Endodermal cell (in vitro differentiated cells): ENCODE measurements at regions not wholly inside any gene's neighbourhood (a gene's known extent, or its start where the extent isn't known, plus 50 kb on each side); places are given as distances from the start of the nearest gene placed in this dataset.

Source experiments
- DNase-seq: peaks from one replicate; pipeline ENCODE4 v3.0.0-alpha.2; 2017
- H3K27ac ChIP-seq: 2 replicates; pipeline ENCODE4 v1.5.1; 2013; ENCODE audit warnings: mild to moderate bottlenecking, low read depth, low read length, moderate library complexity
- H3K27me3 ChIP-seq: 2 replicates; pipeline ENCODE4 v1.6.1; 2013; ENCODE audit warnings: mild to moderate bottlenecking, low read length, moderate library complexity; ENCODE audit not compliant: insufficient read depth, control insufficient read depth, poor library complexity, severe bottlenecking
- H3K36me3 ChIP-seq: 2 replicates; pipeline ENCODE4 v1.7.0; 2013; ENCODE audit warnings: mild to moderate bottlenecking, low read length, moderate library complexity; ENCODE audit not compliant: control insufficient read depth, insufficient read depth
- H3K4me1 ChIP-seq: one replicate; pipeline ENCODE4 v1.7.0; 2013; ENCODE audit warnings: low read length; ENCODE audit not compliant: control insufficient read depth, insufficient read depth
- H3K4me3 ChIP-seq: 2 replicates; pipeline ENCODE4 v1.5.1; 2013; ENCODE audit warnings: mild to moderate bottlenecking, low read length, moderate library complexity
- H3K9ac ChIP-seq: 2 replicates; pipeline ENCODE4 v1.6.1; 2013; ENCODE audit warnings: mild to moderate bottlenecking, low read length, moderate library complexity; ENCODE audit not compliant: poor library complexity, severe bottlenecking; ENCODE audit errors: extremely low read depth
- H3K9me3 ChIP-seq: 2 replicates; pipeline ENCODE4 v1.6.1; 2013; ENCODE audit warnings: mild to moderate bottlenecking, low read length, moderate library complexity; ENCODE audit not compliant: control insufficient read depth
- H3K27ac Mint-ChIP-seq: 2 replicates; pipeline ENCODE4 v1.8.0; 2020; ENCODE audit warnings: mixed read lengths
- H3K27me3 Mint-ChIP-seq: 2 replicates; pipeline ENCODE4 v1.8.0; 2021; ENCODE audit warnings: mild to moderate bottlenecking, mixed read lengths; ENCODE audit not compliant: insufficient read depth
- H3K36me3 Mint-ChIP-seq: 2 replicates; pipeline ENCODE4 v1.8.0; 2020; ENCODE audit warnings: low read depth, mixed read lengths
- H3K4me1 Mint-ChIP-seq: 2 replicates; pipeline ENCODE4 v1.8.0; 2020; ENCODE audit warnings: mixed read lengths
- H3K4me3 Mint-ChIP-seq: 2 replicates; pipeline ENCODE4 v1.8.0; 2020; ENCODE audit warnings: mild to moderate bottlenecking, moderate library complexity, mixed read lengths
- H3K9me3 Mint-ChIP-seq: 2 replicates; pipeline ENCODE4 v1.8.0; 2020; ENCODE audit warnings: mild to moderate bottlenecking, mixed read lengths
- CTCF ChIP-seq: fragments of 200-600 bp; sonication (generic); conservative IDR thresholded peaks from 2 replicates; pipeline ENCODE4 v1.5.0; 2021; ENCODE audit warnings: antibody characterized with exemption, mild to moderate bottlenecking
- WGBS, 2 experiments: methylation state at CpG; one replicate each; pipeline versions ENCODE4 v1.1.5 to v1.1.7; 2013; ENCODE audit warnings: missing lambda C conversion rate in 2 of 2, mixed read lengths in 1 of 2; ENCODE audit not compliant: insufficient coverage in 1 of 2, insufficient read length in 1 of 2; 5-methylcytosine and 5-hydroxymethylcytosine counted together

DNA sequence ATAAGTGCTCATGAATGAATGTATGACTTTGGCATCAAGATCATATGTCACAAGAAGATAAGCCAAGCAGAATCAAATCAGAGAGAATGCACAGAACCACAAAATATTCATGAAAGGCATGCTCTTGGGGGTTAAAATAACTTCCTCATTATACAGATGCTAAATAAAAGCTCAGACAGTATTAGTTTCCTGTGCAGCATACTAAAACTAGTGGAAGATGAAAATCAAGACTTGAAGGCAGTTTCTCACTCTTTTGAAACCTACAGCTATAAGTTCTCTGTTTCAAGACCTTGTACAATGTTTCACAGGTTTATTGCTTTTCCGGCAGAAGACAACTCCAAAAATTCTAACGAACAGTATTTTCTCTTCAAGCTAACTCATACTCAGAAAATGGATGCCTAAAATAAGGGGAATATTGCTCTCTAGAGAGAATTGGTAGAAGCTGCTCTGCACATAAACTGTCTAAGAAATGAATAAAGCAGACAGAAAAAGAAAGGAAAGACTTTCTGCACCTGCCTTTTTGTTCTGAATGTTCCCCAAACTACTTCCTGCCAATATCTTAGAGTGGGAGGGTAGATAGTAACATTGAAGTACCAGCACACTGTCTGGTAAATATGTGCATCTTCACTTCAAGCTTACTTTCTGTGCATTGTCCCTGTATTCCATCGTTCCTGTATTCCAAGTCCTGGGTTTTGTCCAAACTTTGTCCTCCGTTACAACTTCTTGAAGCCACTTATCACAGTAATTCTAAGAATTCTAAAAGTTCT is 639.4 kb upstream of the FAT3 start:
- 90 to 97% methylated on average over 4 of the region's 4 CpGs for WGBS, 2 experiments
- DNase-seq, result no peak
- Histone ChIP-seq H3K9ac (no peak overlapping the region), H3K4me1 (no peaks in the 10 kb centered on the region), H3K36me3 (no peaks in the 10 kb centered on the region), H3K9me3 (peaks cover 10% of the 10 kb centered on the region), H3K27ac (no peak overlapping the region), H3K27me3 (no peaks in the 10 kb centered on the region), H3K4me3 (no peak overlapping the region)
- Mint-ChIP-seq H3K27me3 (no peaks in the 10 kb centered on the region), H3K4me3 (no peak overlapping the region), H3K9me3 (peaks cover 23% of the 10 kb centered on the region), H3K4me1 (peaks cover 29% of the 10 kb centered on the region), H3K27ac (no peak overlapping the region), H3K36me3 (peaks cover 5% of the 10 kb centered on the region)
- no peak for TF ChIP-seq CTCF

DNA sequence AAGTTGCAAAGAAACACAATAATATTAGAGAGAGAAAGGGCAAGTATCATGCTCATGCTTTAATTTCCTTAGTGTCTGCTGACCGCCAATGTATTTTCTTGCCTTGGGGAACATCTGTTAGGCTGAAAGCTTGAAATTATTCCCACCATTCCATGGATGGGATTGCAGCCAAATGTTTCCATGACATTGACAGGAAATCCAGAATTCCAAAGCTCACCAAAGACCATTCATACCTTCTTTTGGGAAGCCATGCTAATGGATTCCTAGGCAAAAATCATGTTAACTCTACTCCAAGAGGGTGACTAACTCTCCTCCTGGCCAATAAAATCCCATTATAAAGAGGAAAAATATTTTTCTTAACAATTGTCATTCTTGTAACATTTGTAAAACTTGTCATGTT is 661.4 kb upstream of the FAT3 start:
- H3K9ac ChIP-seq, result no peak overlapping the region
- H3K4me3 ChIP-seq, result no peak overlapping the region
- Mint-ChIP-seq H3K4me1 (no peaks in the 10 kb centered on the region), H3K27me3 (peaks cover 2% of the 10 kb centered on the region), H3K36me3 (no peaks in the 10 kb centered on the region), H3K9me3 (peaks cover 2% of the 10 kb centered on the region), H3K4me3 (no peak overlapping the region), H3K27ac (no peak overlapping the region)
- H3K27ac ChIP-seq, result no peak overlapping the region
- H3K4me1 ChIP-seq, result no peaks in the 10 kb centered on the region
- no peaks in the 10 kb centered on the region for H3K36me3 ChIP-seq
- TF ChIP-seq CTCF, result no peak
- WGBS, 2 experiments, result 89 to 91% methylated on average over 1 of the region's 1 CpG
- no peaks in the 10 kb centered on the region for H3K9me3 ChIP-seq
- no peaks in the 10 kb centered on the region for H3K27me3 ChIP-seq
- no peak for DNase-seq

DNA sequence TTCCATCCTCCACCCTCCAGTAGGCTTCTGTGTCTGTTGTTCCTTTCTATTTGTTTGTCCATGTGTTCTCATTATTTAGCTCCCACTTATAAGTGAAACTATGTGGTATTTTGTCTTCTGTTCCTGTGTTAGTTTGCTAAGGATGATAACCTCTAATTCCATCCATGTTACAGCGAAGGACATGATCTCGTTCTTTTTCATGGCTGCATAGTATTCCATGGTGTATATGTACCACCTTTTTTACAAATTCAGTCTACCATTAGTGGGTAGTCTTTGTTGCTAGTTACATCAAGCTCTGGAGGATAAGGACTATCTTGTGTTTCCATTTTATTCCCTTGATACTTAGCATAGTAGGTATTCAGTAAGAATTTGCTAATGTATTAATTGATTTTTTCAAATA is 664.2 kb upstream of the FAT3 start:
- no peak overlapping the region for H3K9ac ChIP-seq
- no peaks in the 10 kb centered on the region for H3K9me3 ChIP-seq
- no peak overlapping the region for H3K4me3 ChIP-seq
- no peak overlapping the region for H3K27ac Mint-ChIP-seq
- H3K9me3 Mint-ChIP-seq, result peaks cover 2% of the 10 kb centered on the region
- no peak for TF ChIP-seq CTCF
- DNase-seq, result no peak
- H3K27ac ChIP-seq, result no peak overlapping the region
- no peaks in the 10 kb centered on the region for H3K36me3 ChIP-seq
- 94 to 100% methylated on average over 1 to 2 of the region's 2 CpGs for WGBS, 2 experiments
- H3K27me3 ChIP-seq, result no peaks in the 10 kb centered on the region
- H3K4me1 ChIP-seq, result no peaks in the 10 kb centered on the region
- H3K27me3 Mint-ChIP-seq, result peaks cover 2% of the 10 kb centered on the region
- H3K4me3 Mint-ChIP-seq, result no peak overlapping the region
- no peaks in the 10 kb centered on the region for H3K36me3 Mint-ChIP-seq
- no peaks in the 10 kb centered on the region for H3K4me1 Mint-ChIP-seq
